RWPE1 (cell line): ENCODE measurements at regions not wholly inside any gene's neighbourhood (a gene's known extent, or its start where the extent isn't known, plus 50 kb on each side); places are given as distances from the start of the nearest gene placed in this dataset.

Source experiments
- CTCF ChIA-PET: fragments of 350-600 bp; sonication (Branson Sonifier 250); formaldehyde crosslinking; extraction: SDS; loops from one replicate; lab custom pipeline; 2021; lab: Yijun Ruan, JAX
- POLR2A ChIA-PET: fragments of 400-600 bp; formaldehyde crosslinking; extraction: SDS; loops from one replicate; lab custom pipeline; 2020; ENCODE audit warnings: antibody characterized with exemption; ENCODE audit not compliant: low non-redundant PET; lab: Yijun Ruan, JAX
- DNase-seq: peaks from one replicate; pipeline ENCODE4 v3.0.0; 2012; ENCODE audit warnings: low spot score
- H3K27ac ChIP-seq: fragments of 450-650 bp; 2 replicates; pipeline ENCODE4 v1.5.1; 2017
- CTCF ChIP-seq: fragments of 450-650 bp; conservative IDR thresholded peaks from 2 replicates; pipeline ENCODE4 v1.5.1; 2017; ENCODE audit warnings: low read depth, mild to moderate bottlenecking

GRCh38 chr4:27886120-27886519 lies 1025.5 kb downstream of the STIM2 start:
- no peak overlapping the region for H3K27ac ChIP-seq
- CTCF ChIA-PET = no interaction called here
- no peak for DNase-seq
- no peak for TF ChIP-seq CTCF
- POLR2A ChIA-PET = no interaction called here

- TF ChIP-seq CTCF = no peak
- H3K27ac ChIP-seq = no peak overlapping the region
- CTCF ChIA-PET = no interaction called here
- POLR2A ChIA-PET = no interaction called here
- no peak for DNase-seq
These were observed 1027.0 kb downstream of the STIM2 start for GRCh38 chr4:27887646-27888045.

- ChIA-PET POLR2A (no interaction called here), CTCF (no interaction called here)
- no peak for DNase-seq
- no peak overlapping the region for H3K27ac ChIP-seq
- TF ChIP-seq CTCF = no peak
These were observed 1027.9 kb downstream of the STIM2 start for GRCh38 chr4:27888505-27888904.

GRCh38 chr4:27894951-27895350 lies 1034.3 kb downstream of the STIM2 start:
- ChIA-PET CTCF (no interaction called here), POLR2A (no interaction called here)
- no peak overlapping the region for H3K27ac ChIP-seq
- no peak for DNase-seq
- TF ChIP-seq CTCF = no peak

- TF ChIP-seq CTCF = no peak
- H3K27ac ChIP-seq = no peak overlapping the region
- no peak for DNase-seq
- ChIA-PET CTCF (no interaction called here), POLR2A (no interaction called here)
These were observed 1047.7 kb downstream of the STIM2 start for GRCh38 chr4:27908356-27908755.

GRCh38 chr4:27910227-27910626 lies 1049.6 kb downstream of the STIM2 start:
- CTCF ChIA-PET = no interaction called here
- no peak for DNase-seq
- POLR2A ChIA-PET = no interaction called here
- no peak overlapping the region for H3K27ac ChIP-seq
- TF ChIP-seq CTCF = no peak

GRCh38 chr4:27911047-27911446 lies 1050.4 kb downstream of the STIM2 start:
- TF ChIP-seq CTCF = no peak
- ChIA-PET CTCF (no interaction called here), POLR2A (no interaction called here)
- DNase-seq = no peak
- H3K27ac ChIP-seq = no peak overlapping the region
